ENCODE measurements at regions not wholly inside any gene's neighbourhood (a gene's known extent, or its start where the extent isn't known, plus 50 kb on each side); places are given as distances from the start of the nearest gene placed in this dataset.
"Not testable (repeated sequence)": the region's sequence is repeated elsewhere in the genome, so short reads cannot be mapped to it uniquely, and the experiment has no call there.

GRCh38 chr21:38088916-38089762, 167.7 kb upstream of the KCNJ15 start:
- in situ Hi-C loops (cut with HindIII; ENCODE audit: low pct_ligation_motif_present, low pct_unique_long_range_greater_than_20kb, low sequenced_read_pairs): no loop called here
- no peak for DNase-seq

GRCh38 chr21:38089763-38090046, 167.1 kb upstream of the KCNJ15 start:
- in situ Hi-C loops (cut with HindIII; ENCODE audit: low pct_ligation_motif_present, low pct_unique_long_range_greater_than_20kb, low sequenced_read_pairs): no loop called here
- DNase-seq: no peak

GRCh38 chr21:38091061-38091460, 165.7 kb upstream of the KCNJ15 start:
- in situ Hi-C loops (cut with HindIII; ENCODE audit: low pct_ligation_motif_present, low pct_unique_long_range_greater_than_20kb, low sequenced_read_pairs); DNase-seq: not testable (repeated sequence)

GRCh38 chr21:38092051-38092450, 164.7 kb upstream of the KCNJ15 start:
- in situ Hi-C loops (cut with HindIII; ENCODE audit: low pct_ligation_motif_present, low pct_unique_long_range_greater_than_20kb, low sequenced_read_pairs): no loop called here
- no peak for DNase-seq

- in situ Hi-C loops (cut with HindIII; ENCODE audit: low pct_ligation_motif_present, low pct_unique_long_range_greater_than_20kb, low sequenced_read_pairs): no loop called here
- DNase-seq: peak; percentile 55
Measured at GRCh38 chr21:38095220-38095619, 161.6 kb upstream of the KCNJ15 start.

- no peak for DNase-seq
- in situ Hi-C loops (cut with HindIII; ENCODE audit: low pct_ligation_motif_present, low pct_unique_long_range_greater_than_20kb, low sequenced_read_pairs): no loop called here
Measured at GRCh38 chr21:38097789-38098188, 159.0 kb upstream of the KCNJ15 start.

- in situ Hi-C loops (cut with HindIII; ENCODE audit: low pct_ligation_motif_present, low pct_unique_long_range_greater_than_20kb, low sequenced_read_pairs): no loop called here
- no peak for DNase-seq
Measured at GRCh38 chr21:38112219-38112789, 144.5 kb upstream of the KCNJ15 start.

GRCh38 chr21:38114717-38115333, 142.0 kb upstream of the KCNJ15 start:
- in situ Hi-C loops (cut with HindIII; ENCODE audit: low pct_ligation_motif_present, low pct_unique_long_range_greater_than_20kb, low sequenced_read_pairs): no loop called here
- DNase-seq: no peak

- in situ Hi-C loops (cut with HindIII; ENCODE audit: low pct_ligation_motif_present, low pct_unique_long_range_greater_than_20kb, low sequenced_read_pairs): no loop called here
- DNase-seq: no peak
Measured at GRCh38 chr21:38115870-38116269, 140.9 kb upstream of the KCNJ15 start.

GRCh38 chr21:38119793-38120192, 137.0 kb upstream of the KCNJ15 start:
- no peak for DNase-seq
- in situ Hi-C loops (cut with HindIII; ENCODE audit: low pct_ligation_motif_present, low pct_unique_long_range_greater_than_20kb, low sequenced_read_pairs): no loop called here

GRCh38 chr21:38120679-38120983, 136.2 kb upstream of the KCNJ15 start:
- in situ Hi-C loops (cut with HindIII; ENCODE audit: low pct_ligation_motif_present, low pct_unique_long_range_greater_than_20kb, low sequenced_read_pairs); DNase-seq: not testable (repeated sequence)

- no peak for DNase-seq
- in situ Hi-C loops (cut with HindIII; ENCODE audit: low pct_ligation_motif_present, low pct_unique_long_range_greater_than_20kb, low sequenced_read_pairs): no loop called here
Measured at GRCh38 chr21:38120984-38121855, 135.6 kb upstream of the KCNJ15 start.

- no peak for DNase-seq
- in situ Hi-C loops (cut with HindIII; ENCODE audit: low pct_ligation_motif_present, low pct_unique_long_range_greater_than_20kb, low sequenced_read_pairs): no loop called here
Measured at GRCh38 chr21:38121888-38122720, 134.7 kb upstream of the KCNJ15 start.

- in situ Hi-C loops (cut with HindIII; ENCODE audit: low pct_ligation_motif_present, low pct_unique_long_range_greater_than_20kb, low sequenced_read_pairs): no loop called here
- DNase-seq: no peak
Measured at GRCh38 chr21:38123626-38124025, 133.2 kb upstream of the KCNJ15 start.

- peak; percentile 48 for DNase-seq
- in situ Hi-C loops (cut with HindIII; ENCODE audit: low pct_ligation_motif_present, low pct_unique_long_range_greater_than_20kb, low sequenced_read_pairs): no loop called here
Measured at GRCh38 chr21:38126666-38127303, 130.0 kb upstream of the KCNJ15 start.

GRCh38 chr21:38129711-38130110, 127.1 kb upstream of the KCNJ15 start:
- in situ Hi-C loops (cut with HindIII; ENCODE audit: low pct_ligation_motif_present, low pct_unique_long_range_greater_than_20kb, low sequenced_read_pairs): no loop called here
- no peak for DNase-seq

- in situ Hi-C loops (cut with HindIII; ENCODE audit: low pct_ligation_motif_present, low pct_unique_long_range_greater_than_20kb, low sequenced_read_pairs): no loop called here
- DNase-seq: no peak
Measured at GRCh38 chr21:38133240-38133639, 123.6 kb upstream of the KCNJ15 start.

Data from ACHN (cell line).